HG03060 (cell line): ENCODE measurements at regions not wholly inside any gene's neighbourhood (a gene's known extent, or its start where the extent isn't known, plus 50 kb on each side); places are given as distances from the start of the nearest gene placed in this dataset.

Source experiments
- ATAC-seq: cut with Tn5 transposase; IDR thresholded peaks from one replicate; pipeline ENCODE4 v1.9.1; 2021; ENCODE audit warnings: low read depth, moderate number of reproducible peaks; ENCODE audit not compliant: unreplicated experiment

DNA sequence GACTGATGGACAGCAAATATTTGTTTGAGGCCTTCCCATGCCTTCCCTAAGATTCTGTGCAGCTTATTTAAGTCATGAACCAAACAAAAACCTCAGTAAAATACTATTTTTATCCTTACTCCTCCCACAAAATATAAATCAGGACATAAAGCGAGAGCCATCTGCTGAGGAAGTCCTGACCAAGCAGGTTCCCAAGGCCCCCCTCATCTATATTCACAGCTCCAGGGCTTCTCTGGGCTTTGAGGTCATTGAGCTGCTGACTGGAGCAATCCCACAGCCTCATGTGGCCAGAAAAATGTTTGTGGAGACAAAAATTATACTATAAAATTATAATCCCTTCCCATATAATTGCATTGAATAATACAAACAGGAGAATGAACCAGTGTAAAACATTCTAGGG, 846.2 kb downstream of the ADGRL2 start:
- ATAC-seq: no peak

DNA sequence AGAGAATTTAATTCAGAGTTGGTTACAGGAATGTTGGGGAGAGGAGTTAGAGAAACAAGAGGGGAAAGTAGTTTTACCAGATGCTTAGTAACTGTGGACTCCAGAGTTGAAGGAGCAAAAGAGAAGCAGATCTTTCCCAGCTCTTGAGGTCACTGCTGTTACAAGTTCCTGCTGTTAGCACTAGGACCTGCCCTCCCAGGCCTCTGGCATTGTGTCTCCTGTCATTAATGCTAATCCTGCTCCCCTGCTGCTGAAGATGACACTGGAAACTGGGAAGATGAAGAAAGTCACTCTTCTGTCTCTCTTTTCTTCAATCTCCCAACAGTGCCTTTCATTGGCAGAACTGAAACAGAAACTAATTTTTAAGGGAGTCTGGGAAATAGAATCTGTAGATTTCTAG, 845.6 kb downstream of the ADGRL2 start:
- no peak for ATAC-seq

DNA sequence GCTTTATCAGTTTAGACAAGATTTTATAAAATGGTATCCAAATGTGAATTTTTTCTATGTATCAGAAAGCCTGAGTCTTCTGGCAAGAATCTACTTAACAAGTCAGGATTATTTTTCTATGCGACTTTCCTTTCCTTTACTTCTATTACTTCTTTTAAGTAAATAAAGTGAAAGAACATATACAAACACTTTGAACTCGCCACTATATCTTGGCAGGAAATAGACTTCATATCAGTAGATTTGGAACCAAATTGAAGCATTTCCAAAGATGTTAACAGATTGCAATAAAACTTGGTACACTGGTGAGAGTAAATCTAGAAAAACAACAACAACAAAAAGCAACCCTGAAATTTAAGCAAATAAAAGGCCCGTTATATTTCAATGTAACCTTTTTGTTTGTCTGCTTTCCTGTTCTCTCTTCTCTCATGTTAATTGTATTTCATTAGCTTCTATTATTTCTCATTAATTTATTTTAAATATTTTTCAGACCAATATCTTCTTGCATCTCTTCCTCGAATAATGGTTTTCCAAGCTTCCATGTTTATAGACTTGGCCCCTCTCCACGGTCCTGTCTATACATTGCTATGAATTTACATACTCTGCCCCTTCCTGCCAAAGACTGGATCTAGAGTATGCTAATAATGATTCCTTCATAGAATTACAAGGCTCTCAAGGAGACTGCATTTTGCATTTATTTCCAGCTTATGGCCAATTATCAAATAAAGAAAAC, 843.6 kb downstream of the ADGRL2 start:
- ATAC-seq: no peak

DNA sequence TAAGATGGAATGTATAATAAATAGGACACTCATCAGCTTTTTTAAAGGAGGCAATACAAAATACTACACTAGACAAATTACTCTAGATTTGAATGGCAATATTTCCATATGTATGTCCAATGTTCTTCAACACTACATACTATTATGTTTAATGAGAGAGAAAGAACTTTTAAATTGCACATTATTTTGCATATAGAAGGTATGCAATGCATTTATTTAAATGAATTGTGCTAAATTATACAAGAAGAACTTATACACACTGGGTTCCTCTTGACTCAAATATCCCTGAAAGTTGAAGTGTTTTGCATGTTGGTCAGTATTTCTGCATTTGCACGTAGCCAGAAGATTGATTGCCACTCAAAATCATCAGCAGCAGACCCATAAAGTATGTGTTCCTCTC, 839.6 kb downstream of the ADGRL2 start:
- ATAC-seq: no peak

DNA sequence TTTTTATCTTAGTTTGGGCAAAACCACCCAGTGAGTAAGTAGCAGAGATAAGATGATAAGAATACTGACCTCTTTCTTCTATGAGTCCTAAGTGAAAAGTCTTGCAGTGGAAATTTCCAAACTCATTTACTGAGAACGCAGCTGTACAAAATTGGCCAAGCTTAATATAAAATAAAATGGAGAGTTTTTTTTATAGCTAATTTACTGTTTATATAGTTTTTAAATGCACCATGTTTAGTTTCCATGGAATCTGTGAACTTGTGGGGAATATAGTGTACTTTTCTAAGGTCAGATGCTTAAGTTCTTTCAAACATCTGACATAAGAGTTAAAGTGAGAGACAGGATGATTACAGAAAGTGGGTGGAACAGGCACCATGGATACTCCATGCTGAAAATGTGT, 833.5 kb downstream of the ADGRL2 start:
- ATAC-seq: no peak

DNA sequence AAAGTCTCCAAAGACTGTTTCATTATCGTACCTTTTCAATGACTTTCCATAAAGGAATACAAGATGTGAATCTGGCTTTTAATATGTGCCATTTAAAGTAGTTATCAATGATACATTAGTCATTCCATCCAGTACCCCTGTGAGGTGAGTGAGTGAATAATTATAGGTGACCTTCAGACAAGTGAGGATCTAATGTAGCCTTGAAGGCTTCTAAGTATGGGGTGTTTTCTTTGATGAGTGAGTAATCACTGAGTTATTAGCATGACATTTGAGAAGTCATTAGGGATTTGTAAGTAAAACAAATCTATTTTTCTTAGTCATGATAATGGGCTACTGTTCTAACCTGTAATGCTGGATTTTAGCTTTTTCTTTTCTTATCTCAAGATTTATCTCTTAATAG, 831.4 kb downstream of the ADGRL2 start:
- no peak for ATAC-seq

DNA sequence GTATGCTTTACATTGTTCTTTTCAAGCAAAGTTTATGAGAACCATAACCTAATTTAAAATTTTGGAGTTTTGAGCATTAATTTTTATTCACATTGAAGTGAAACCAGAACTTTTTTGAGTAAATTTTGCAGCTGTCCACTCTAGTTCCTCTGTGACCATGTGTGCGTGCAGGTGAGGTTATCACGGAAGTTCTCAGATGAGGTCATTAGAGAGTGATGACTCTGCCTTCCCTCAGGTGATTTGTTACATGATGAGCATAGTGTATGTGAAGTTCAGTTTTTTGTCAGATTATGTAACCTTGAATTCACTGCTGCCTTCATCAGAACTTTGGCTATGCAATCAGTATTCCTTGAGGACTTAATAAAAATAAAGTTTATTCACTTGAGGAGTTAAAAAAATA, 828.2 kb downstream of the ADGRL2 start:
- ATAC-seq: no peak

DNA sequence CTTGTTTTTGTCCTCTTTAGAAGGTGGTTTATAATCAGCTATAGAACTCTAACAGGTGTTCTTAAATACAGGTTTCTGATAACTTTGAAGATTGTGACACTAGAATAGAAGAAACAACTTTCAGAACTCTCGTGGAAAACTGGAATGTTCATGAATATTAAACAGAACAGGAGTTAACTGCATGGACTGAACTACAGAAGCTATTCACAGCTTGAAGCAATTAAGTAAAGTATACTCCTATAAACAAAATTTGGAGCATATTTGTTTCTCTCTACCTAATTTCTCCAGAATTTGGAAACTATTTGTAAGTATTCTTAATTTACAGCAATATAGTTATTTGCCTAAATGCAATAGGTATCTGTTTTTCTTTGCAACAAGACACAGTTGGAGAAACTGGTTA, 824.8 kb downstream of the ADGRL2 start:
- no peak for ATAC-seq

DNA sequence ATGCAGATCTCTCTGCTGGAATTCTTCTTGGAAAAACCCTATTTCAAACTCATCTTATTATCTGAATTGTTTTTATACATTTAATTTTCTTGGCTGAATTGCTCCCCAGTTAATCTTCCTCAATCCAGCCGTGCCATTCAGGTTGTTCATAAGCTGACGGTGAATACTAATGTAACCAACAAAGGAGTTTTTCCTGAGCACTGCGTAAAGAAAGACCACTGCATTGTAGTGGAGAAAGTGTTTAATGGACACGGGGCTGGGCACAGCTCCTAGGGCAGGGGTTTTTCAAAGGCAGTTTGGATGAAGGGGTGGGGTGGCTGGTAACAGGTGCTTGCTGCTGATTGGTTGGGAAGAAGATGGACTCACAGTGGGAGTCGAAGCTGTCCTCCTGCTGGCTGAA, 820.3 kb downstream of the ADGRL2 start:
- ATAC-seq: no peak

DNA sequence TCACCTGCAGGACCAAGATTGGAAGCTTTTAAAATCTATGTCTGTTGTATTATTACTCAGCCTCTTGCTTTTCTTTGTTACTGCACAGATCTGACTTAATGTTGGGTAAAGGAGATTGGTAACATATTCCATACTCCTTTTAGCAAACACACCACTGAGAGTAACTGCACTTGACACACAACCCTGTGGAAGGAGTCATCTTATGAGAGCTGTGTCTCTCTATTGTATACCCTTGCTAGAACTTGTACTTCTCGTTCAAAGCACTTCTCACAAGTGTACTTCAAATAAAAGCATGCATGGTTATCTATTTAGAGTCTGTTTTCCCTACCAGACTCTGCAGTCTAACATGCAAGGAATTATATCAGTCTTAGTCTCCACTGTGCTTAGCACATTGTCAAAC, 813.4 kb downstream of the ADGRL2 start:
- ATAC-seq: no peak

DNA sequence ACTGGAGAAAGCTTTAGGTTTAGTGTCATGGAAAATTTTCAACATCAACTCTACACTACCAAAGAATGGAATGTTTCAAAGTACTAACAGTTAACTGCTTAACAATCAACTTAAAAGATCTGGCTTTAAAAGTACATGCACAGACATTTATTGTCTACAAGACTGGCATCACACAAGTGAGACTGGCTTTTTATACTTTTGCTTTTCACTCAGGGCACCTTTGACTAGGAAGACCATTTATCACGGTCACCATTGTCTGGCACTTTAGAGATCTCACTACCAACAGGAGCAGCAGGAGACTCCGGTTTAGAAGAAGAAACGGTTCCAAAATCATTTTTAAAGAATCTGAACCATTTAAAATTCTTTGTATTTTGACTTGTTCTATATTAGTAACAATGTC, 812.3 kb downstream of the ADGRL2 start:
- ATAC-seq: no peak

DNA sequence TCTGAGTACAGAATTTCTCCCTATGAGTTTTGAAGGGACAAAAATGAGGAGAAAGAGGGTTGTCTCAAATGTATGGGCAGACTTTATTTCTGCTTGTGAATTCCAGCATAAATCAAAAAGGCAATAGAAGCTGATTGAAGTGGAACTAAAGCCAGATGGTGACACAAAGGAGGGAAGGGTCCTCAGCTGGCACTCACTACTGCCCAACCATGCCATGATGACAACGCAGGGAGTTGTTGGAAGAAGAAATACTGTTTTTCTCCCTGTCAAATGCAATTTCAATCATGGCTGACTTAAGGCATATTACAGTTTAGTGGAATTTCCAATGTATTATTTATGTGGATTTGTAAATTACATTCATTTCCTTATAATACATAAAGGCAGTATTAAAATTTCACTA, 805.8 kb downstream of the ADGRL2 start:
- ATAC-seq: no peak

DNA sequence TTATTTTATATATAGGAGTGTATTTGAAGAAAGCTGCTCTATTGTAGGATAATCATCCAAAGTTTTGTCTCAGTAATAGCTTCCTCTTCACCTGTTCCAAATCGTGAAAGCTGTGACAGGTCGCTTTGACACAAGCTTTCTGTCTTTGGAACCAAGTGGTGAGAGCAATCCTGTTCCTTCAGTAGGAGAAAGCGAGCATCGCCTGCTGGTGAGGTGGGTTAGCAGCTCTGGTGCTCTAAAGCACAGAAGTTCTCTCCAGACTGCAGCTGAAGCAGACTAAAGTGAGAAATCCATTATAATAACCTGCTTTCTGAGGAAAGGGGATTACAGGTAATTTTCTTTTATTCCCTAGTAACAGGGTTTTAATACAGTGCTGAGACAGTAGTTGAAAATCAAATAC, 803.8 kb downstream of the ADGRL2 start:
- no peak for ATAC-seq

DNA sequence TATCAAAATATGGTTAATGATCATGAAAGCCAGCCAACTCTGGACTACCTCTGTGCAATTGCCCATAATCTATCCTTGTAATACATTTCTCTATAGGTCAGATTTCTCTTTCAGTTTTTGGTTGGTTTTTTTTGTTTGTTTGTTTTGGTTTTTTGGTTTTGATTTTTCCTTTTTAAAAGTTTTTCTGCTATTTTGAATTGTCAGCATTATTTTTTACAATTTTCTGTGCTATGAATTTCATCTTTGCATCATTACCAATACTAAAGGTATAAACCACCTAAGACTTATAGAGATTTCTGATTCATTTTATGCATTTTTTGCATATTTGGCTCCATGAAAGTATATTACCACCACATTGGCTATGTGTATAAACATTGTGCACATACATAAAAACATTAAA, 799.6 kb downstream of the ADGRL2 start:
- ATAC-seq: no peak

DNA sequence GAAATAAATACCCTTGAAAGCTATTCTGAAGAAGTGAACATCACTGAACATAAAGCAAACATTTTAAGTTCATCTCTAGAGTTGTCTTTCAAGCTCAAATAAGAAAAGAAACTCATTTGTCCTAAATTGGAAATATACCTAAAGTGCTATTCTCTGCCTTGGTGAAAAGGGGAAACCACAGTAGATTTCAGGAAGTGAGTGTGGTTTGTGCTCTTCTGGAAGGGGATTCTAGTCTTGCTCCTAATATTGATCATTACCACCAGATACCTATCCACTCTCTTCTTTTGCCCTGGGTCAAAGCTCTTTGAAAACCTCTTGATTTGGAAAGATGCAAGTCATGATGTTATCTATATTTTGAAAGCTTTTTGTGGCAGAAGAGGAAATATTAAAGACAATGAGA, 798.1 kb downstream of the ADGRL2 start:
- ATAC-seq: no peak

DNA sequence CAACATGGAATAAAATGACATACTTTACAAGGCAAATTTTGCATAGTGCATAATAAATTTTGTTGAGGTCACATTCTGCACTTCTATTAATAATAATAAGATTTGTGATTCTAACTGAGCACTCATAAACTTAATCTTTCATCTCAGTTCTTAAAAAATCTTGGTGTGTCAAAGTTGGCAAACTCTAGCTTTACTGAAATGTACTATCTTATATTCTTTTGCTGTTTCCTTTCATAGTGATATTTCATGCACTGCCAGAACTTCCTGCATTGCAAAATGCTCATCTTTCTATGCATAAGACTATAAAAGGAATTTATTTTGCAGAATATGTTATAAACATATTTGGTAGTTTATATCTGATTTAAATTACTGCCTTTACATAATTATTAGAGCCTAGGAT, 797.6 kb downstream of the ADGRL2 start:
- no peak for ATAC-seq

DNA sequence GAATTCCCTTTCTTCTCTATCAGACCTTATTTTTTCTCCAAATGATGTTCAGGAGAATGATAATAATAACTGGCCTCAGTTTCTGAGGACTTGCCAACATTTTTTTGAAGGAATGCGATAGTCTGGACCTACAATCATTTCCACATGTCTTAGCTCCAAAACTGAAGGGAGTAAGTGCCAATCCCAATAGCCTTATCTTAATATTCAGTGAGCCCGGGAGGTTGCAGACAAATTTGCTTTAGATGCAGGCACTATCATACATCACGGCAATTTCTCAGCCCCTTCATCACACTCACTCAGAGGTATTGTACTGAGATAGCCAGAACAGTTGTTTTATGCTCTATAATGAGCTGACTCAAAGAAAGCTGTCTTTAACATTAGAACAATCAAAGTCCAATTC, 796.9 kb downstream of the ADGRL2 start:
- ATAC-seq: no peak

DNA sequence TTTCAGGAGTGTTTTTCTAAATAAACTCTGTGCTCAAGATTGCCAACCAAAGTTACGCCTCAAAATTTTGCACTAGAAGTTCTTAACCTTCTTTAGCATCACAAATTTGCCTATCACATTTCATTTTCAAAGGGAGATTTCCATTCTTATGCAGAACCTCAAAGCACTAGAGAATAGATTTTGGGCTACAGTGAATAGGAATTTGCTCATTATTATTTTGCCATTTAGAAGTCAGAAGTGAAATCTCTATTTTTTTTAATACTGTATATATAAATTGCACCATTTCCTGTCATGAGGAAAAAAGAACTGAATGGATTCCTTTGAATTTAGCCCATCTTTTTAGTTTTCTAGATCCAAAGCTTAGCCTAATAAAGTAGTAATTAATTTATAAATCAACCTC, 796.4 kb downstream of the ADGRL2 start:
- ATAC-seq: no peak

DNA sequence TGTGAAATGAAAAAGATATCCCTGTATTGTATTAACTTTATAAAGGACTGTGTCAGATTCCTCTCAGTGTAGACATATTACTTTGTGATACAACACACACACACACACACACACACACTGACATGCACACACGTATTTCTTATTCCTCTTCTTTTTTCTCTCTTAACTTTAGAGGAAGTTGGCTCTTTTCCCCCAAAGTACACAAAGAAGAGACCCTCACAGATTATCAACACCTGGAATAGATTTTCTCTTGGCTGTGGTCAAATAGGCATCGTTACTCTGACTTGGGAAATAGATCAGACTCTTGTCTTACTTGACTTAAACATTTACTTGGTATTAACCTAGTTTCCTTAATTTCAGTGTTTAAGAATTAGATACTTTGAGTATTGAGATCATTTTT, 792.8 kb downstream of the ADGRL2 start:
- ATAC-seq: no peak

DNA sequence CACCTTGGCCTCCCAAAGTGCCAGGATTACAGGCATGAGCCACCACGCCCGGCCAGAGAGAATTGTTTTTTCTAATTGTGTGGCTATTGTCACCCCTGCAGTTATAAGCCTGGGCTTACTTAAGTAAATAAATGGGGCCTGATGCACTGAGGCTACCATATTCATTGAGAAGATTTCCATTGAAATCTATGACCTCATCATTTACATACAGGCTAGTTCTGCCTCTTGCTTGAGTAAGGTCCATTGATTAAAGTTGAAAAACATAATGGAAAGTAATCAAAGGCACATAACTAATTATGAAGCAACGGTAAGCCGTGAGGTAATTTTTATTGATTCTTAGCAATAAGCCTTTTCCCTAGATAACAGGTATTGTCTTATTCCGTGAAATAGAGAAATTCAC, 788.9 kb downstream of the ADGRL2 start:
- no peak for ATAC-seq

DNA sequence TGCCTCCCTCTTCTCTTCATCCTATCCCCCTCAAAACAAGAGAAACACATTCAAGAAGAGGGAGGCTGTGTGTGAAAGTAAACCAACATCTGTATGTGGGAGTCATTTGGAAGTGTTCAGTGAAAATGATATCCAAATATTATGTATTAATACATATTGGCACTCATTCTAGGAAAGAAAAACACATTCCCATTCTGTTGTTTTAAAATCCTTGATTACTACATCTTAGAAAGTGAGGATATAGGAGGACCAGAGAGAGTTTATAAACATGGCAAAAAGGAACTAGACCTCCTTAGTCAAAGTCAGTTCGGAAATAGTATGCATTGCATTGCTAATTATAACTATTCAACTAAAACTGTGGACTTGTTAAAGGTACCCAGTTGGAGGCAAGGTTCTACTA, 786.6 kb downstream of the ADGRL2 start:
- ATAC-seq: no peak

DNA sequence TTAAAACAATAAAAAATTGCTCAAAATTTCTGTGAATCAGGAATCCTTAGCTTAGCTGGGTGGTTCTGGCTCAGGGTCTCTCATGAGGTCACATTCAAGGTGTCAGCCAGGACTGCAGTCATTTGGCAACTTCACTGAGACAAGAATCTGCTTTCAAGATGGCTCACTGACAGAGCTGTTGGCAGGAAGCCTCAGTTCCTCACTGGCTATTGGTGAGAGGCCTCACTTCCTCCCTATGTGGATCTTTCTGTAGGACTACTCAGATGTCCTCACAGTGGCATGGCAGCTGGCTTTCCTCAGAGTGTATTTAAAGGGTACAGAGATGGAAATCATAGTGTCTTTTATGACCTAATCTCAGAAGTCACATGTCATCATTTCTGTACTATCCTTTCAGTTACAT, 785.7 kb downstream of the ADGRL2 start:
- no peak for ATAC-seq

DNA sequence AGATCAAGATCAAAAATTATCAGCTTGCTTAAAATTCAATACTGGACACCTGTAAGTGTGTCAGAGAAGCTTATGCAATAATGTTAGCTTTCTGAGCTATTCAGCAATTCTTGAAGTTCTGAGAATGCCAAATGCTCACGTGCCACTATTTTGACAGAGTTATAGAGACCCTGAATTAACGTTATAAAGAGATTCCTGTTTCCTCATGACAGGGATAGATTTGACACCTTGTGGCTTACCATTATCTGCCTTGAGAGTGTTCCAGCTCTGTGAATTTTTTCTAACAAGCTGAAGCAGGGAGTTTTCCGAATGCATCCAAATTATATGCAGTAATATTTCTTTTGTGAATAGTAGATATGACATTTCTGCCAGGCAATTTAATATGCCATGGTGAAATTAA, 781.6 kb downstream of the ADGRL2 start:
- ATAC-seq: no peak
